NCI-H524 treated with DMSO at 0.1 percent for 48 hours (cell line): ENCODE measurements at regions not wholly inside any gene's neighbourhood (a gene's known extent, or its start where the extent isn't known, plus 50 kb on each side); places are given as distances from the start of the nearest gene placed in this dataset.

ENCODE experiments used
- DNase-seq: peaks from one replicate; lab custom pipeline; 2025; lab: John Stamatoyannopoulos, UW

GRCh38 chr4:66693694-66694093 lies 851.6 kb downstream of the CENPC start:
- DNase-seq = no peak

GRCh38 chr4:66691101-66691500 lies 854.2 kb downstream of the CENPC start:
- DNase-seq = no peak

GRCh38 chr4:66688674-66689073 lies 856.6 kb downstream of the CENPC start:
- peak; percentile 12 for DNase-seq

- no peak for DNase-seq
These were observed 857.8 kb downstream of the CENPC start for GRCh38 chr4:66687459-66687858.

- DNase-seq = no peak
These were observed 863.3 kb downstream of the CENPC start for GRCh38 chr4:66681962-66682361.

GRCh38 chr4:66667249-66667648 lies 878.1 kb downstream of the CENPC start:
- DNase-seq = no peak

- DNase-seq = no peak
These were observed 882.7 kb downstream of the CENPC start for GRCh38 chr4:66662620-66663019.

- DNase-seq = no peak
These were observed 886.5 kb downstream of the CENPC start for GRCh38 chr4:66658809-66659208.

GRCh38 chr4:66655505-66655904 lies 889.8 kb downstream of the CENPC start:
- DNase-seq = no peak

GRCh38 chr4:66653937-66654336 lies 891.4 kb downstream of the CENPC start:
- DNase-seq = no peak

GRCh38 chr4:66649236-66649635 lies 896.1 kb downstream of the CENPC start:
- no peak for DNase-seq

- DNase-seq = no peak
These were observed 897.4 kb downstream of the CENPC start for GRCh38 chr4:66647926-66648325.

GRCh38 chr4:66647476-66647875 lies 897.8 kb downstream of the CENPC start:
- no peak for DNase-seq

GRCh38 chr4:66640233-66640990 lies 904.9 kb downstream of the CENPC start:
- DNase-seq = no peak

GRCh38 chr4:66639361-66639760 lies 905.9 kb downstream of the CENPC start:
- no peak for DNase-seq

GRCh38 chr4:66636349-66636748 lies 909.0 kb downstream of the CENPC start:
- DNase-seq = no peak

- DNase-seq = no peak
These were observed 911.8 kb downstream of the CENPC start for GRCh38 chr4:66633477-66633876.

- no peak for DNase-seq
These were observed 915.4 kb downstream of the CENPC start for GRCh38 chr4:66629927-66630326.

- no peak for DNase-seq
These were observed 917.2 kb downstream of the CENPC start for GRCh38 chr4:66628146-66628545.

GRCh38 chr4:66625480-66625879 lies 919.8 kb downstream of the CENPC start:
- DNase-seq = no peak

GRCh38 chr4:66613591-66613990 lies 931.7 kb downstream of the CENPC start:
- no peak for DNase-seq

- no peak for DNase-seq
These were observed 936.3 kb downstream of the CENPC start for GRCh38 chr4:66609014-66609413.

- DNase-seq = no peak
These were observed 936.6 kb upstream of the EPHA5 start for GRCh38 chr4:66606908-66607307.

GRCh38 chr4:66606215-66606614 lies 935.9 kb upstream of the EPHA5 start:
- DNase-seq = no peak
